ENCODE measurements at regions not wholly inside any gene's neighbourhood (a gene's known extent, or its start where the extent isn't known, plus 50 kb on each side); places are given as distances from the start of the nearest gene placed in this dataset.

GRCh38 chr4:14853176-14853943 is 148.9 kb upstream of the CPEB2 start:
- H3K36me3 Mint-ChIP-seq (ENCODE audit: low read depth), result no peaks in the 10 kb centered on the region
- H3K4me3 Mint-ChIP-seq, result no peak overlapping the region
- DNase-seq, result no peak
- TF ChIP-seq CTCF (IDR thresholded peaks at IDR 0.05), result no peak
- peaks cover 8% of the 10 kb centered on the region for H3K4me1 Mint-ChIP-seq
- no peaks in the 10 kb centered on the region for H3K9me3 Mint-ChIP-seq
- no peak overlapping the region for H3K27ac Mint-ChIP-seq
- peaks cover 3% of the 10 kb centered on the region for H3K27me3 Mint-ChIP-seq (ENCODE audit: low read depth, poor library complexity)

- no peak for DNase-seq
- H3K4me3 Mint-ChIP-seq, result no peak overlapping the region
- H3K9me3 Mint-ChIP-seq, result no peaks in the 10 kb centered on the region
- TF ChIP-seq CTCF (IDR thresholded peaks at IDR 0.05), result no peak
- peaks cover 9% of the 10 kb centered on the region for H3K27me3 Mint-ChIP-seq (ENCODE audit: low read depth, poor library complexity)
- H3K36me3 Mint-ChIP-seq (ENCODE audit: low read depth), result no peaks in the 10 kb centered on the region
- H3K4me1 Mint-ChIP-seq, result peaks cover 8% of the 10 kb centered on the region
- no peak overlapping the region for H3K27ac Mint-ChIP-seq
Measured at GRCh38 chr4:14855719-14856061, 146.6 kb upstream of the CPEB2 start.

GRCh38 chr4:14856062-14856933 is 146.0 kb upstream of the CPEB2 start:
- Mint-ChIP-seq H3K4me1 (peaks cover 8% of the 10 kb centered on the region), H3K4me3 (no peak overlapping the region), H3K27ac (no peak overlapping the region), H3K9me3 (no peaks in the 10 kb centered on the region), H3K27me3 (ENCODE audit: low read depth, poor library complexity) (peaks cover 9% of the 10 kb centered on the region), H3K36me3 (ENCODE audit: low read depth) (no peaks in the 10 kb centered on the region)
- no peak for DNase-seq
- TF ChIP-seq CTCF (IDR thresholded peaks at IDR 0.05), result no peak

GRCh38 chr4:14856934-14857235 is 145.4 kb upstream of the CPEB2 start:
- TF ChIP-seq CTCF (IDR thresholded peaks at IDR 0.05), result no peak
- H3K9me3 Mint-ChIP-seq, result no peaks in the 10 kb centered on the region
- H3K27ac Mint-ChIP-seq, result no peak overlapping the region

GRCh38 chr4:14857475-14857874 is 144.8 kb upstream of the CPEB2 start:
- H3K4me3 Mint-ChIP-seq, result no peak overlapping the region
- H3K27me3 Mint-ChIP-seq (ENCODE audit: low read depth, poor library complexity), result peaks cover 16% of the 10 kb centered on the region
- H3K4me1 Mint-ChIP-seq, result peaks cover 8% of the 10 kb centered on the region
- H3K9me3 Mint-ChIP-seq, result no peaks in the 10 kb centered on the region
- no peak overlapping the region for H3K27ac Mint-ChIP-seq
- H3K36me3 Mint-ChIP-seq (ENCODE audit: low read depth), result no peaks in the 10 kb centered on the region
- no peak for DNase-seq
- TF ChIP-seq CTCF (IDR thresholded peaks at IDR 0.05), result no peak

More at GRCh38 chr4:14856934-14857235, 145.4 kb upstream of the CPEB2 start:
- Mint-ChIP-seq H3K36me3 (ENCODE audit: low read depth) (no peaks in the 10 kb centered on the region), H3K4me3 (no peak overlapping the region), H3K4me1 (peaks cover 8% of the 10 kb centered on the region), H3K27me3 (ENCODE audit: low read depth, poor library complexity) (peaks cover 13% of the 10 kb centered on the region)
- no peak for DNase-seq
